ENCODE measurements at regions not wholly inside any gene's neighbourhood (a gene's known extent, or its start where the extent isn't known, plus 50 kb on each side); places are given as distances from the start of the nearest gene placed in this dataset.
A peak's percentile ranks its signal among the peaks of the same experiment; 100 is the strongest.

- no peak for TF ChIP-seq CTCF (conservative IDR thresholded peaks at IDR 0.05)
- DNase-seq = peak; percentile 78
- Histone ChIP-seq H3K27ac (ENCODE audit: low read depth, low read length) (peak overlapping the region; percentile 40), H3K27me3 (ENCODE audit: control insufficient read depth, insufficient read depth, low read length, poor library complexity, severe bottlenecking) (no peaks in the 10 kb centered on the region), H3K4me1 (ENCODE audit: control insufficient read depth, insufficient read depth, low read length) (peaks cover 14% of the 10 kb centered on the region), H3K36me3 (ENCODE audit: control insufficient read depth, insufficient read depth, low read length) (no peaks in the 10 kb centered on the region), H3K9ac (ENCODE audit: extremely low read depth, low read length, poor library complexity, severe bottlenecking) (no peak overlapping the region), H3K9me3 (ENCODE audit: control insufficient read depth, low read length) (no peaks in the 10 kb centered on the region), H3K4me3 (ENCODE audit: low read length) (no peak overlapping the region)
- 50 to 61% methylated on average over 2 to 9 of the region's 9 CpGs for WGBS, 2 experiments (ENCODE audit: insufficient coverage in 1 of 2, insufficient read length in 1 of 2)
- Mint-ChIP-seq H3K27me3 (ENCODE audit: insufficient read depth) (no peaks in the 10 kb centered on the region), H3K27ac (peak overlapping the region; percentile 60), H3K36me3 (ENCODE audit: low read depth) (no peaks in the 10 kb centered on the region), H3K9me3 (peaks cover 4% of the 10 kb centered on the region), H3K4me3 (no peak overlapping the region), H3K4me1 (peaks cover 40% of the 10 kb centered on the region)
Observed at GRCh38 chr5:174843263-174844250, 119.2 kb downstream of the MSX2 start.

GRCh38 chr5:174840435-174840834 is 116.1 kb downstream of the MSX2 start:
- WGBS, 2 experiments (ENCODE audit: insufficient coverage in 1 of 2, insufficient read length in 1 of 2) = 90 to 91% methylated on average over 3 to 5 of the region's 5 CpGs
- Histone ChIP-seq H3K9ac (ENCODE audit: extremely low read depth, low read length, poor library complexity, severe bottlenecking) (no peak overlapping the region), H3K27ac (ENCODE audit: low read depth, low read length) (no peak overlapping the region), H3K36me3 (ENCODE audit: control insufficient read depth, insufficient read depth, low read length) (no peaks in the 10 kb centered on the region), H3K27me3 (ENCODE audit: control insufficient read depth, insufficient read depth, low read length, poor library complexity, severe bottlenecking) (no peaks in the 10 kb centered on the region), H3K4me1 (ENCODE audit: control insufficient read depth, insufficient read depth, low read length) (peaks cover 14% of the 10 kb centered on the region), H3K9me3 (ENCODE audit: control insufficient read depth, low read length) (no peaks in the 10 kb centered on the region), H3K4me3 (ENCODE audit: low read length) (no peak overlapping the region)
- no peak for TF ChIP-seq CTCF (conservative IDR thresholded peaks at IDR 0.05)
- no peak overlapping the region for H3K4me3 Mint-ChIP-seq
- H3K9me3 Mint-ChIP-seq = peaks cover 6% of the 10 kb centered on the region
- no peaks in the 10 kb centered on the region for H3K27me3 Mint-ChIP-seq (ENCODE audit: insufficient read depth)
- H3K4me1 Mint-ChIP-seq = peaks cover 40% of the 10 kb centered on the region
- no peaks in the 10 kb centered on the region for H3K36me3 Mint-ChIP-seq (ENCODE audit: low read depth)
- H3K27ac Mint-ChIP-seq = no peak overlapping the region
- no peak for DNase-seq

GRCh38 chr5:174839196-174839595 is 114.8 kb downstream of the MSX2 start:
- H3K36me3 Mint-ChIP-seq (ENCODE audit: low read depth) = no peaks in the 10 kb centered on the region
- H3K4me1 ChIP-seq (ENCODE audit: control insufficient read depth, insufficient read depth, low read length) = peaks cover 14% of the 10 kb centered on the region
- H3K9me3 Mint-ChIP-seq = peaks cover 6% of the 10 kb centered on the region
- H3K4me1 Mint-ChIP-seq = peaks cover 35% of the 10 kb centered on the region
- H3K36me3 ChIP-seq (ENCODE audit: control insufficient read depth, insufficient read depth, low read length) = no peaks in the 10 kb centered on the region
- no peak overlapping the region for H3K9ac ChIP-seq (ENCODE audit: extremely low read depth, low read length, poor library complexity, severe bottlenecking)
- WGBS, 2 experiments (ENCODE audit: insufficient coverage in 1 of 2, insufficient read length in 1 of 2) = 97 to 100% methylated on average over 1 of the region's 1 CpG
- H3K27ac Mint-ChIP-seq = no peak overlapping the region
- H3K9me3 ChIP-seq (ENCODE audit: control insufficient read depth, low read length) = no peaks in the 10 kb centered on the region
- no peak overlapping the region for H3K4me3 ChIP-seq (ENCODE audit: low read length)
- no peak for TF ChIP-seq CTCF (conservative IDR thresholded peaks at IDR 0.05)
- no peaks in the 10 kb centered on the region for H3K27me3 Mint-ChIP-seq (ENCODE audit: insufficient read depth)
- DNase-seq = no peak
- no peaks in the 10 kb centered on the region for H3K27me3 ChIP-seq (ENCODE audit: control insufficient read depth, insufficient read depth, low read length, poor library complexity, severe bottlenecking)
- H3K4me3 Mint-ChIP-seq = no peak overlapping the region
- H3K27ac ChIP-seq (ENCODE audit: low read depth, low read length) = no peak overlapping the region

Measured in endodermal cell (in vitro differentiated cells).